HG03196 (cell line): ENCODE measurements at regions not wholly inside any gene's neighbourhood (a gene's known extent, or its start where the extent isn't known, plus 50 kb on each side); places are given as distances from the start of the nearest gene placed in this dataset.
"Not testable (repeated sequence)": the region's sequence is repeated elsewhere in the genome, so short reads cannot be mapped to it uniquely, and the experiment has no call there.

Source experiments
- ATAC-seq: cut with Tn5 transposase; IDR thresholded peaks from one replicate; pipeline ENCODE4 v1.9.1; 2021; ENCODE audit not compliant: unreplicated experiment

DNA sequence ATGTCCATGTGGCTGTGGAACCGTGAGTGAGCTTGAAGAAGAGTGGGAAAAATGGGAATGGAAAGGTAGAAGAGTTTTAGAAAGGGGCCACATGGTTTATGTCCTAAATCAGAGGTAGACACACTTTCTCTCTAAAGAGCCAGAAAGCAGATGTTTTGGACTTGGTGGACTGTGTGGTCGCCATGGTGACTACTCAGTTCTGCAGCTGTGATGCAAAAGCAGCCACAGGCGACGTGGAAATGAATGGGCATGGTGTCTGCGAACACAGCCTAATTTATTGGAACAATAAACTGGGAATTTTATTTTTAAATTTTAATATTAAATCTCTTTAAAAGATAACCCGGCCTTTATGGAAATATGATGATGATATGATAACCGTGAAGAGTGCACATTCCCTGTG is 386.0 kb upstream of the FAT1 start:
- ATAC-seq, result no peak

DNA sequence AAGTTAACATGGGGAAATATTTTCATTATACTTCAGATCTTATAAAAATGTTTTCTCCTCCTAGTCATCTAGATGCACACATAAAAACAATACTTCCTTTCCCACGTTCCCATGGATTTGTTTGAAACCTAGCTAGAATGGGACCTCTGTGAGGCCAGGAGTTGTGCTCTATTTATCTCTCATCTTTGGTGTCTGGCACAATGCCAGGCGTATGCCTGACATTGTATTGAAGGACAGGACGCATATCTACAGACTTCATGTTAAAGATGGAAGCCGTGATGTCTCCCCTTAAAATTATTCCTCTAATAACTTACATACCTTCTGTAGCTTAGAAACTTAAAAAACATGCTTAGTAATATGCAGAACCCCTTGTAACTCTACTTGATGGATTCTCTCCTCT is 394.5 kb upstream of the FAT1 start:
- no peak for ATAC-seq

DNA sequence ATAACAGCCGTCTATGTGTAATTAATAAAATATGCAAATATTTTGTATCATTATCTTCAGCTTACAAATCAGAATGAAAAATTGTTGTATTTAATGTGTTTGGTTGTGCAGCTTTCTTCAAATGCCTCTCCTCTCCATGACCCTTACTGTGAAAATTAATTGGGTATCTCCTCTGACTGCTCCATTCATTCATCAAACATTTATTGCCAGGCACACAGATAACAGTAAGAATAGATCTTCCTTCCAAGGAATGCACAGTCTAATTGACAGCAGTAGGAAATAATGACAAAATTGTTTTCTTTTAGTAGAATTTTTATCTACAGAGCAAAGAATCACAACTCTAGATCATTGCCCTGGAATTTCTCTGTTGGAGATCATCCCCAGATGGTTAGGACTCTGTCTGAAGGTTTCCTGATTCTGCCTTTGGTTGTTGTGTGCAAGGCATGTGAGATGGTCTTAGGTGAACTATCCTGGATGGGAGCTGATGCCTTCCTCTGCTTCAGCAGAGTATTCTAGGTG is 395.0 kb upstream of the FAT1 start:
- no peak for ATAC-seq

DNA sequence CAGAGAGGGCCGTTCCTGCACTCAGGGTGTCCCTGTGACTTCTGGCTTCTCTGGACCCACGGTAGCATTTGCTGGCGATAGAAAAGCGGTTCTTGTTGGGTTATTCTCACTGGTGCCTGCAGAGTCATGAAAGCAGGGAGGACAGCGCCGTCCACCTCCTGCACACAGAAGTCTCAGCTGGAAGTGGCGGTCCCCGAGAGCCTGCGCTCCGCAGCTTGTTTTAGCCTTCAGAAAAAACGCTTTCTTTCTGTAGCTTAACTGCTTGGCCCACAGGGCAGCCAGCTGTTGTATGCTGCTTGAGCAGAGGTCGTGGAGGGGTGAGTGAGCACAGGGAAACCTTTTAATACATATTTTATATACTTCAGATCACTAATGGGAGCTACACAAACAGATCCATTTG is 400.7 kb upstream of the FAT1 start:
- no peak for ATAC-seq

DNA sequence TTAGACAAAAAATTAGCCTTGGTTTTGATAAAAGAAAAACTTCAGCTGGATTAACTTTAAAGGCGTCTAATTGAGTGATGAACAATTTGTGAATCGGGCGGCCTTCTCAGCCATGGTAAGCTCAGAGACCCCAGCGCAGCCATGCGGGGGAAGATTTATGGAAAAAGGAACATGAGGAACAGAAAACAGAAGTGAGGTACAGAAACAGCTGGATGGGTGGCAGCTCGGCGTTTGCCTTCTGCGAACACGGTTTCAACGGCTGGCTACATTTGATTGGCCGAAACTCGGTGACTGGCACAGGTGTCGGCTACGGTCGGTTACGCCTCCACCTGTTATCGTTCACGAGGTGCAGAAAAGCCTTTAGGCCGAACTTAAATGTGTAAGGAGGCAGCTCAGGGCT is 401.4 kb upstream of the FAT1 start:
- no peak for ATAC-seq

DNA sequence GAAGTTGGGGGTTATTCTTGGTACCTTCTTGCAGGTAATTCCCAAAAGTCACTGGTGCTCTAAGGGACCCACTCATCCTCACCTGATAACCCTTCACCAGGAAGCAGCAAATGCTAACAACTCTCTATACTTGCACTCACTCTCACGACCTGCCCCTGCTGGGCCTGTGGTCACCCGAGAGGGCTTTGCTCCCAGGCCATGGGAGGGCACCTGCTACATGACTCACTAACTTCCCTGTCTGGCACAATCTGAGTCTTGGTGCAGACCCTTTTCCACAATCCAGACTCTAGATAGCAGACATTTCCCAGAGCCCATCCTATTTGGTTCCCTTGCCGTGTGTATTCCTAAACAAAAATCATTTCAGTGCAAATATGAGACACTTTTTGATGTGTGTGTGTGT is 403.8 kb upstream of the FAT1 start:
- no peak for ATAC-seq

DNA sequence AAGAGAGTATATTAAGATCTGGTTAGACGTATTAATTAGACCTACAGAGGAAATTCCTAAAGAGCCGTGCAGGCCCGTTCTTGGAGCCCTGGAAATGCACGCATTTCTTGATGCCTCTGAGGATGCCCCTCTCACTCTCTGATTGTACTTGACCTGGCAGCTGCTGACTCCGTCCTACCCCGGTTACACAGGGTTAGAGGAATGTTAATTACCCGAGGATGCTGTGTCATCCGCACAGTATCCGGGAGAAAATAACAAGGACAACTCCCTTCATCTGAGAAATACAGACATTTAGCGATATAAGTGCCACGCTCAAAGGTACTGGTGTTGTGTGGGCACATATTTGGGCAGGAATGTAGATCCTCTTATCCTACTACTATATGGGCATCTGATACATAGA is 404.6 kb upstream of the FAT1 start:
- ATAC-seq, result no peak

GRCh38 chr4:187128976-187129375 is 405.3 kb upstream of the FAT1 start:
- ATAC-seq, result no peak

GRCh38 chr4:187131826-187132225 is 408.2 kb upstream of the FAT1 start:
- not testable (repeated sequence) for ATAC-seq

DNA sequence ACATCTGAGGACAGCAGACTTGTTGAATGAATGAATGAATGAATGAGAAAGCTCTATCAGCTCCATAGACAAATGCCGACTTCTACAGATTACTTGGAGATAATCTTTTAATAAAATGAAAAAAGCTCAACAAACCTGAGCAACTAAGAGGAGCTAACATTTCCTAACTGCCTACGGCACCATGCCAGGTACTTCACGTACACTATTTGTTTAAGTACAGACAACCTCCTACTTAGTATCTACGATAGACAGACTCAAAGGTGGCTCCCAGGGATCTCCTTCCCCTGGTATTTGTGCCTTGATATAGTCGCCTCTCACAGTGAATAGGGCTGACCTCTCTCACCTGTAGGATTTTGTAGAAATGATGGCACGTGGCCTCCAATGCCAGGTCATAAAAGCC is 412.2 kb upstream of the FAT1 start:
- ATAC-seq, result no peak

GRCh38 chr4:187139141-187139540 is 415.5 kb upstream of the FAT1 start:
- ATAC-seq, result no peak

- ATAC-seq, result no peak
Observed at GRCh38 chr4:187141101-187141500, 417.4 kb upstream of the FAT1 start.

GRCh38 chr4:187149229-187149945 is 425.7 kb upstream of the FAT1 start:
- no peak for ATAC-seq

GRCh38 chr4:187157380-187157958 is 433.8 kb upstream of the FAT1 start:
- no peak for ATAC-seq

DNA sequence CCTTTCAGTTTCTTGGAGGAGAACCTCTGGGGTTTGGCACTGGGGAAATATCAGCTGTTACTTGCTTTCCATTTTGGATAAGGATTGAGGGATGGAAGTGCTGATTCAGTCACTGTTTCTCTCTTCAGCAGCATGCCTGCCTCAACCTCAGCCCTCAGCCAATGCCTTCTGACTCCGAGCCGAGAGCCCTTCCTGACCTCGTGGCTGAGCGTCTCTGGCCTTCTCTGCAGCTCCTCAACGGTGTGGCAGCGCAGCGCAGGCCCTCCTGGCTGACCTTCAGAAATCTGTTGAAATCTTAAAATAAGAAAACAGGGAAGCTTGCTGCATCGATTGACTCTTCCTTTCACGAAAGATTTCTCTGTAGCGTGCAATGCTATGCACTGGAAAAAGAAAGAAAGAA is 434.3 kb upstream of the FAT1 start:
- ATAC-seq, result no peak

DNA sequence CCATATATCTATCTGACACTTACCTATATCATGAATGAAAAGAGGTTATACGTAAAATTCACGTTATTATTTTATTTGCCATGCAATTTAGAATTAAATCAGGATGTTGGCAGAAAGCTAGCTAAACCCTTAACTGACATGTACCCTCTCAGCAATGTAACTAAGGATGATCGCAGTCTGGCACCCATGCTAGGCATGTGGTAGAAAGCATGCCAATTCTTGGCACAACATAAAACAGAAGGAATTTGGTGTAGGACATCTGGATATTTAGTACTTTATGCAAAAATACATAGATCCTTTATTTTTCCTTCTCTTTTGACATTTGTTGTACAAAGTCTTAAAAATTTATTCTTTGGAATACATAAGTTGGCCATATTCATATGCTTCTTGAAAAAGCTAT is 436.8 kb upstream of the FAT1 start:
- ATAC-seq, result no peak

- ATAC-seq, result no peak
Observed at GRCh38 chr4:187166886-187167512, 443.3 kb upstream of the FAT1 start.

GRCh38 chr4:187171706-187172339 is 448.2 kb upstream of the FAT1 start:
- no peak for ATAC-seq

DNA sequence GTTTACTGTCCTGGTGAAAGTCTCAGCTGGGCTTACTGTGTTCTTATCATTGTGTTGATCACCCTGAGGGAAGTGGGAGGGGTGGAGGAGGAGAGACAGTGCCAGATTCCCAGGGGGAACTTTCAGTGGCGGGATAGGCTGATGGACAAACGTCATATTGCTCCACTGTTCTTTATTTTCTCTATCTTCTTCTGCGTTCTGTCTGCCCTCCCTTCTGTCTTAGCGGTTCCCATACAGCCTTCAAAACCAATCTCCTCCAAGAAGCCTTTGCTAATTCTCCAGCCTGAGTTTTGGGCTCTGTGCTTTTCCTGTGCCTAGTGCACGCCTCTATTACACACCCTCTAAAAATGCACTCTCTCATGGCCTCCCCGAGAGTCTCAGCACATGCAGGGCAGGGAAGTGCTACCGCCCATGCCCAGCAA is 448.7 kb upstream of the FAT1 start:
- no peak for ATAC-seq

DNA sequence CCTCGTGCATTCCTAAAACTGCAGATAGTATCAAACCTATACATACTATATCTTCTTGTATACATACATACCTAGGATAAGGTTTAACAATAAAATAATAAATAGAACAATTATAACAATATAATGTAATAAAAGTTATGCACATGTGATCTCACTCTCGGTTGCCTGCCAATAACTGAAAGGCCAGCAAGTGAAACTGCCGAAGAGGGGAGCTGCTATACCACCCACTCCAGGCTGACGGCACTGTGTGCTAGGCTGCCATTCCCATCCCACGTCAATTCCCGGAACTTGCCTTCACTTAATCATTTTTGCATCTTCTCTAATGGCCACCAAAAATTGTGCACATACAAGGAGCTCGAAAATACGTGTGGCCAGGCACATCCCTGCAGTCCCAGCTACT is 451.1 kb upstream of the FAT1 start:
- no peak for ATAC-seq

DNA sequence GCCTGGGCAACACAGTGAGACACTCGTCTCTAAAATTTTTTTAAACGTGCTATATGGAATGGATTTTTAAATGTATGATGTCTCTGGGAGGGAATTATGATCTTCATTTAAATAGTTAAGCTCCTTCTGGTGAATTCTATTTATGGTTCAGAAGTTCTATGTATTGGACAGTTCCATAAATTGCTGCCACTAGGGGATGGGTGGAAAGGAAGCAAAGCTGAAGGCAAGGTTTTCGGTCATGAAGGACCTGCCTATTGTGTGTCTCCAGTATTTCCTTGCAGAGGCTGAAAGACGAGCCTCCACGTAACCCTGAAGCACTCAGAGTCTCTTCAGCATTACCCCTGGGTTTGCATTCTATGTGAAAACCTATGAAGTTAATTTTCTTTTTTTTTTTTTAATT is 451.5 kb upstream of the FAT1 start:
- no peak for ATAC-seq
